ENCODE measurements at regions not wholly inside any gene's neighbourhood (a gene's known extent, or its start where the extent isn't known, plus 50 kb on each side); places are given as distances from the start of the nearest gene placed in this dataset.

DNA sequence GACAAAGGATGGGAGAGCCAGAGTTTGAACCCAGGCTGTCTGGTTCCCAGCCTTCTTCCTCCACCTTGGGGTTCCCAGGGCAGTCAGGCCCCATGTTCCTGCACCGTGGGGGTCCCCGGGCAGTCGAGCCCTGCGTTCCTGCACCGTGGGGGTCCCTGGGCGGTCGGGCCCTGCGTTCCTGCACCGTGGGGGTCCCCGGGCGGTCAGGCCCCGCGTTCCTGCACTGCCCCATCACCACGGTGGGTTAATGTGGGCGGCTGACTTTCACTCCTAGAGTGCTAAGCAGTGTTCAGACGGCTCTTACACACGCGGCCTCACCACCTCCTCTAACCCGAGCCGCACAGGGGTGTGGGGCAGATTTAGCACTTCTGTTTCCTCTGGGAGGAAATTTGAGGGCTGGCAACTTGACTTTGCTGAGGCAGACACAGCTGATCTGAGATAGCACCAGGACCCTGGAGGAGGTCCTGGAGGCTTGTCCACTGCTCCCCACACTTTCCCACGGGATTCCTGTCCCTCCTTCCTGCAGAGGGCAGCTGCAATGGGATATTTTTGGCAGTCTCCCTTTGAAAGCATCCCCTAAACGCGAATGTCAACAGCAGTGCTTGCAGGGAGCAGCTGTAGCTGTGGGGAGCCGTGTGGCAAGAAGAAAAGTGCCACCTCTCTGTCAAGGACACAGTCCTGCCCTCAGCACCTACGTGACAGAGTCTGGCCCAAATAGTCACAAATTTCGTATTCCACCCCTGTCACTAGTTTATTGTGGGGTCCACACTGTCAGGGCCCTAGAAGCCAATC lies 239.4 kb downstream of the TEX29 start:
- Mint-ChIP-seq H3K4me3 (no peak overlapping the region), H3K27me3 (peaks cover 15% of the 10 kb centered on the region), H3K36me3 (ENCODE audit: low read depth) (no peaks in the 10 kb centered on the region), H3K9me3 (no peaks in the 10 kb centered on the region), H3K4me1 (ENCODE audit: low read depth) (no peaks in the 10 kb centered on the region), H3K27ac (no peak overlapping the region)

DNA sequence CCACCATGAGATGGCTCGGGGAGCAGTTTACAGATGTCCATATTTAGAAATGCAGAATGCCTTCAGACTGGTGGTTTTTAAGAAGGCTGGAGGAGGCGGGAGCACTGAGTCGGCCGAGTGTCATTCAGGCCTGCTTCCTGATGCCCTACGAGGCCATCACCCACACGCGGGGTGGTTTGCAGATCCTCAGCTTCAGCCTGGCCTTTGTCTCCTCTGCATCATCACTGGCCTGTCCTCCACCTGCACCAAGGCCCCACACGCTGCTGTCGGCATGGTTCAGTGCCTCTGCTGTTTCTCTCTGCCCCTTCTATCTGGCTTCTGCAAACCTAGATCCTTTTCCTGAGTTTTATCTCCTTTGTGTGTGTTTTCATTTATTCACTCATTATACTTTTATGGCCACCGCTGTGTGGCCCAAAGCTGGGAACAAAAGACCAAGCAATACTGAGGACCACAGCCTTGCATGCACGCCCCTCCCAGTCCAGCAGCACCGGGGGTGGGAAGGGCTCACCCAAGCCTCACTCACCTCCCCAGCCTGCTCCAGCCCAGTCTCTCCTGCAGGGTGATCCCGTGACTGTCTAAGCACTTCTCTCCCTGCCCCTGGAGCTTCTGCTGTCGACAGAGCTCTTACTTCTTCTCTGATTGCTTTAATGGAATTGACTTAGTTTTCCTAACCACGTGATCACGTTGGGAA lies 240.8 kb downstream of the TEX29 start:
- Mint-ChIP-seq H3K4me1 (ENCODE audit: low read depth) (no peaks in the 10 kb centered on the region), H3K4me3 (no peak overlapping the region), H3K36me3 (ENCODE audit: low read depth) (no peaks in the 10 kb centered on the region), H3K27ac (no peak overlapping the region), H3K9me3 (no peaks in the 10 kb centered on the region), H3K27me3 (peaks cover 11% of the 10 kb centered on the region)

GRCh38 chr13:111562716-111563115 lies 242.3 kb downstream of the TEX29 start:
- Mint-ChIP-seq H3K4me3 (no peak overlapping the region), H3K27me3 (peaks cover 11% of the 10 kb centered on the region), H3K36me3 (ENCODE audit: low read depth) (no peaks in the 10 kb centered on the region), H3K27ac (no peak overlapping the region), H3K9me3 (no peaks in the 10 kb centered on the region), H3K4me1 (ENCODE audit: low read depth) (no peaks in the 10 kb centered on the region)

DNA sequence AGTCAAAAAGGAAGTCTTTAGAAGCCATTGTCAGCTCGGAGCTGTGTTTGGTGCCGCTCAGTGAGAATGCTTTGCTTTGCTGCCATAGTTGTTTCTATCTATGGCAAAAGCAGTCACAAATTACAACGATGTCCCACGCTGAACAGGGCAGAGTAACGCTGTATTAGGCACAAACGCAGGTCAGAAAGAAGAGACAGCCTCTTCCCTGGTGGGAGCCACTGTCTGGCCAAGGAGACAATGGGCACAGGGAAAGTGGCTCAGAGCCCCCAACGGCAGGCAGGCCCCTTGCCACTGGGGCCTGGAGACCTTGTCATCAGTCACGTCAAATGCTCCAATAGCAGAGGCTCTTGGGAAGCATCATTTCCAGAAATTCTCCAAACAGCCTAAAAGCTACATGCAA lies 244.2 kb downstream of the TEX29 start:
- Mint-ChIP-seq H3K4me3 (no peak overlapping the region), H3K4me1 (ENCODE audit: low read depth) (no peaks in the 10 kb centered on the region), H3K27me3 (peaks cover 8% of the 10 kb centered on the region), H3K27ac (no peak overlapping the region), H3K36me3 (ENCODE audit: low read depth) (no peaks in the 10 kb centered on the region), H3K9me3 (no peaks in the 10 kb centered on the region)

DNA sequence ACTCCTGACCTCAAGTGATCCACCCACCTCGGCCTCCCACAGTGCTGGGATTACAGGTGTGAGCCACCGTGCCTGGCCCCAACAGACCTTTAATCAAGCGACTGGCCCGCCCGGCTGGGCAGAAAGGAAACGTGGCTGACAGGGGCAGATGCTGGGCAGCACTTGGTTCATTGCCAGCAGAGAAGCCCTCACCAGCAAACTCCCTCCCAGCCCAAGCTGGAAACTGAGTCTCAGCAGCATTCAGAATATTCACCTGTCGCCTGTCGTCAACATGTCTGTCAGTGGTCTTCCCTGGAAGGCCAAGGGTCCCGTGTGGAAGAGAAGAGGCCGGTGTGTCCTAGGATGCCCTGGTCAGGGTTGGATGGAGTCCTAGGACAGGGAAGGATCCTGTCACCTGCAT lies 245.0 kb downstream of the TEX29 start:
- H3K27me3 Mint-ChIP-seq = peaks cover 8% of the 10 kb centered on the region
- no peak overlapping the region for H3K27ac Mint-ChIP-seq
- H3K4me1 Mint-ChIP-seq (ENCODE audit: low read depth) = no peaks in the 10 kb centered on the region
- no peaks in the 10 kb centered on the region for H3K9me3 Mint-ChIP-seq
- H3K4me3 Mint-ChIP-seq = no peak overlapping the region
- no peaks in the 10 kb centered on the region for H3K36me3 Mint-ChIP-seq (ENCODE audit: low read depth)

DNA sequence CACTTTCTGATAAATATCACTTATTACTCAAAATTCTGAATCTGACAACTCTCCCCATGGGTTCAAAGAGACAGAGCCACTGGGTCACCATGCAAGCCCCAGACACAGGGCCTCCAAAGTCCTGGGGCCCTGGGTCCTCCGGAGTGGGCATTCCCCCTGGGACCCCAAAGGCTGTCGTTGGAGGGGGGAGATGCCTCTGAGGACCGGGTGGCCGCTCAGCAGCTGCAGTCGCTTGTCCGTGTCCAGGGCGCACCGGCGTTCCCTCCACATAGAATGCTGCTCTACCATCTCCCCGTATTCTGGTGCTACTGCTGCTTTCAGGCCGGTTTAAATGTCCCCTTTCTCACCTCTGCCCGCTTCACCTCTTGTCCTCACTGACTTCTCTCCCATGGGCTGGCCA lies 246.1 kb downstream of the TEX29 start:
- peaks cover 6% of the 10 kb centered on the region for H3K27me3 Mint-ChIP-seq
- no peak overlapping the region for H3K4me3 Mint-ChIP-seq
- H3K4me1 Mint-ChIP-seq (ENCODE audit: low read depth) = no peaks in the 10 kb centered on the region
- H3K27ac Mint-ChIP-seq = no peak overlapping the region
- H3K9me3 Mint-ChIP-seq = no peaks in the 10 kb centered on the region
- no peaks in the 10 kb centered on the region for H3K36me3 Mint-ChIP-seq (ENCODE audit: low read depth)

- Mint-ChIP-seq H3K9me3 (no peaks in the 10 kb centered on the region), H3K4me3 (no peak overlapping the region)
Measured at GRCh38 chr13:111567637-111568036, 247.2 kb downstream of the TEX29 start.

DNA sequence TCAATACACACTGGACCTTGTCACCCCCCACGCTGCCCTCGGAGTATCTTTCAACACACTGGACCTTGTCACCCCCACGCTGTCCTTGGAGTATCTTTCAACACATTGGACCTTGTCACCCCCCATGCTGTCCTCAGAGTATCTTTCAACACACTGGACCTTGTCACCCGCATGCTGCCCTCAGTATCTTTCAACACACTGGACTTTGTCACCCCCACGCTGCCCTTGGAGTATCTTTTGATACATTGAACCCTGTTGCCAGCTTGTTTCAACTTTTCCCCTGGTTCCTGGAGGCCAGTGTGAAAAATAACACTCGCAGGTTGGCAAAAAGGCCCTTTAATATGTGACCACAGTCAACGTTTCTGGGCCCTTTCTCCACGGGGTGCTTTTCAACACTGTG lies 247.8 kb downstream of the TEX29 start:
- Mint-ChIP-seq H3K4me3 (no peak overlapping the region), H3K27me3 (peaks cover 4% of the 10 kb centered on the region), H3K9me3 (no peaks in the 10 kb centered on the region), H3K27ac (no peak overlapping the region), H3K4me1 (ENCODE audit: low read depth) (no peaks in the 10 kb centered on the region), H3K36me3 (ENCODE audit: low read depth) (no peaks in the 10 kb centered on the region)

More at GRCh38 chr13:111567637-111568036, 247.2 kb downstream of the TEX29 start:
- Mint-ChIP-seq H3K36me3 (ENCODE audit: low read depth) (no peaks in the 10 kb centered on the region), H3K27me3 (peaks cover 4% of the 10 kb centered on the region), H3K27ac (no peak overlapping the region), H3K4me1 (ENCODE audit: low read depth) (no peaks in the 10 kb centered on the region)

DNA sequence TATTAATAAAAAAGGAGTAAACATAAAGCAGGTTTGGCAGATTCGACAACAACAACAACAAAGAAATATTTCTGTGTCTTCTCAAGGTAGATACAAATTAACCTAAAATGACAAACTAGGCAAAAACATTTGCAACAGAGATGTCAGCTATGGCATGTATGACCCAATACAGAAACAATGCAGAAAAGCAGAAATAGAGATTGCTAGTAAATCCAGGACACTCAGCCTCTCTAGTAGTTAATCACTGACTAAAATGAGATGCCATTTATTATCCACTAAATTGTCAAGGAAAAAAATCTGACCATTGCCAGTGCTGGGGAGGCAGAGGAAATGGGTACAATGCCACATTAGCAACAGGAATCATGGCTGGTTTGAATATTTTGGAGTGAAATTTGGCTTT lies 250.5 kb downstream of the TEX29 start:
- peaks cover 6% of the 10 kb centered on the region for H3K36me3 Mint-ChIP-seq (ENCODE audit: low read depth)
- no peaks in the 10 kb centered on the region for H3K4me1 Mint-ChIP-seq (ENCODE audit: low read depth)
- peaks cover 15% of the 10 kb centered on the region for H3K9me3 Mint-ChIP-seq
- H3K4me3 Mint-ChIP-seq = no peak overlapping the region
- no peaks in the 10 kb centered on the region for H3K27me3 Mint-ChIP-seq
- H3K27ac Mint-ChIP-seq = no peak overlapping the region

DNA sequence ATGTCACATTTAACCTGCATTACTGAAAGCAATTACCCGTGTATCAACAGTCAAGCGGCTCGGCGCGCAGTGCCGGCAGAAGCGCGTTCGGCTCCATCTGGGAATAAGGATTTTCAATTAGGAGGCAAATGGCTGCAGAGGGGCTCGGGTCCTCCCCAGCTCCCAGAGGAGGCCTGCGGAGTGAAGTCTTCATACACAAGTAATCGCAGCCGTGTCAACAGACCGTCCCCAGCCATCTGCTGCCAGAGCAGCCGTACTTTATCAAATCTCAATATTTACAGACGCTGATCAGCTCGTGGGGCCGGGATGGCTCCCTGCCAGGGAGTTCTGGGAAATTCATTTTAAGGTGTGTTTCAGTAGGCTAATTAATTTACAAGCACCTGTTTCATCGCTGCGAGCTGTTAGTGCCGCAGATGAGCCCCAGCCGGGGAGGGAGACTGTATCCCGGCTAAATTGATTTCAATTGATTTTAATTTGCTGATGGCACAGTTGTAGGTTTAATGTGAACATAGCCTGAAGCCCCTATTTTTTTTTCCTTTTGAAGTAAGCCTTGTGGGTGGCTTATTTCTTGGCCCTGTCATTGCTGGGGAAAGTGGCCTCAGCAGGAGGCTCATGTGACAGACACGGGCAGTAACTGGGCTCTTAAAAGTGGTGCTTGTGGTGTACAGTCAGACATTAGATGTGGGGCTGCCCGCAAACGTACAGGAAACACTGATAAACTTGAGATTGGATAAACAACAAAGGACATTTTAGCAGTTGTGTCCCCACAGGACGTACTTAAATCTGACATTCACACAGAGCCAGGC lies 252.7 kb downstream of the TEX29 start:
- Mint-ChIP-seq H3K4me3 (no peak overlapping the region), H3K27me3 (no peaks in the 10 kb centered on the region), H3K36me3 (ENCODE audit: low read depth) (peaks cover 6% of the 10 kb centered on the region), H3K27ac (no peak overlapping the region), H3K9me3 (peaks cover 15% of the 10 kb centered on the region), H3K4me1 (ENCODE audit: low read depth) (no peaks in the 10 kb centered on the region)

GRCh38 chr13:111573801-111574200 lies 253.4 kb downstream of the TEX29 start:
- H3K9me3 Mint-ChIP-seq = peaks cover 15% of the 10 kb centered on the region
- H3K36me3 Mint-ChIP-seq (ENCODE audit: low read depth) = peaks cover 6% of the 10 kb centered on the region
- no peak overlapping the region for H3K27ac Mint-ChIP-seq
- no peaks in the 10 kb centered on the region for H3K27me3 Mint-ChIP-seq
- H3K4me3 Mint-ChIP-seq = no peak overlapping the region
- no peaks in the 10 kb centered on the region for H3K4me1 Mint-ChIP-seq (ENCODE audit: low read depth)

DNA sequence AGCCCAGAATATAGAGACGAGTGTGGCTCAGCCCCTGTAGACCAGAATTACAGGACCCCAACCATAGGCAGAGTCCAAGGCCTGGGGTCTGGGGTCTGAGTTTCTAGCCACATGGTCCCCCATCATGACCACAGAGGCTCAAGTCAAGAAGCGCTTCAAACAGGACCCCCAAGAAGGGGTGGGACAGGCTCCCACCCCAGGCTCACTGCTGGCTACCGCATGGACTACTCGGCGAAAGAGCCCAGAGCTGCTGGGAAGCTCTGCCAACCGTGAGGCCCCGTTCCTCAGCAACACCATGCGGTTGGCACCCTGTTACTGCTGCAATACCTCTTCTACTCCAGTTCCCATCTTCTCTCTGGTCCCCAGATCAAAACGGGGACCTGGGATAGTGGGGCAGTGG lies 254.8 kb downstream of the TEX29 start:
- H3K4me1 Mint-ChIP-seq (ENCODE audit: low read depth) = no peaks in the 10 kb centered on the region
- no peaks in the 10 kb centered on the region for H3K27me3 Mint-ChIP-seq
- H3K27ac Mint-ChIP-seq = no peak overlapping the region

DNA sequence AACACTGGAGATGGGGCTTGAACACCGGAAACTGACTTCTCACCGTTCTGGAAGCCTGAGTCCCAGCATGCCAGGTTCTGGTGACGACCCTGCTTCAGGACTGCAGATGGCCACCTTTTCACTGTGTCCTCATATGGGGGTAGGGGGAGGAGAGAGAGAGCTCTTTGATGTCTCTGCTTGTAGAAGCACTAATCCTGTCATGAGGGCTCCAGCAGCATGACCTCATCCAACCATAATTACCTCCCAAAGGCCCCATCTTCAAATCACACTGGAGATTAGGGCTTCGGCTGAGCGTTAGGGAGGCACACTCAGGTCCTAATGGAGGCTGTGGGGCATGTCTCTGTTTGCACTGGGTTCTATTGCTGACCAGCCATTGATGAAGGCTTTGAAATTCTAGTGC lies 255.3 kb downstream of the TEX29 start:
- Mint-ChIP-seq H3K27ac (no peak overlapping the region), H3K9me3 (peaks cover 15% of the 10 kb centered on the region), H3K27me3 (no peaks in the 10 kb centered on the region), H3K4me3 (no peak overlapping the region), H3K4me1 (ENCODE audit: low read depth) (no peaks in the 10 kb centered on the region), H3K36me3 (ENCODE audit: low read depth) (peaks cover 6% of the 10 kb centered on the region)

More for the DNA sequence above, 254.8 kb downstream of the TEX29 start:
- no peak overlapping the region for H3K4me3 Mint-ChIP-seq
- peaks cover 6% of the 10 kb centered on the region for H3K36me3 Mint-ChIP-seq (ENCODE audit: low read depth)
- H3K9me3 Mint-ChIP-seq = peaks cover 15% of the 10 kb centered on the region

GRCh38 chr13:111577208-111577828 lies 256.9 kb downstream of the TEX29 start:
- Mint-ChIP-seq H3K9me3 (peaks cover 15% of the 10 kb centered on the region), H3K27ac (no peak overlapping the region), H3K36me3 (ENCODE audit: low read depth) (peaks cover 6% of the 10 kb centered on the region), H3K4me3 (no peak overlapping the region), H3K27me3 (no peaks in the 10 kb centered on the region), H3K4me1 (ENCODE audit: low read depth) (no peaks in the 10 kb centered on the region)

Data from stimulated activated naive CD8-positive, alpha-beta T cell treated with anti-CD3 and anti-CD28 coated beads, Interleukin-15, Interleukin-2, amounts not matched to agents 100 ng/mL and 50 ng/mL, for 24 hours (primary cell).